SK-N-MC (cell line): ENCODE measurements at regions not wholly inside any gene's neighbourhood (a gene's known extent, or its start where the extent isn't known, plus 50 kb on each side); places are given as distances from the start of the nearest gene placed in this dataset.

Experiments
- EZH2 ChIP-seq: fragments of 200-600 bp; sonication (generic); IDR thresholded peaks from one replicate; pipeline ENCODE4 v1.6.1; 2017; ENCODE audit warnings: antibody characterized with exemption
- FOXP2 ChIP-seq: optimal IDR thresholded peaks from 2 replicates; pipeline ENCODE3; 2011; ENCODE audit warnings: mild to moderate bottlenecking, moderate library complexity; ENCODE audit not compliant: insufficient read depth; ENCODE audit errors: extremely low read length, control extremely low read depth
- POLR2AphosphoS5 ChIP-seq: IDR thresholded peaks from 2 replicates; pipeline ENCODE4 v1.6.1; 2012; ENCODE audit warnings: mild to moderate bottlenecking, low read depth, low read length, borderline replicate concordance

GRCh38 chr9:82519332-82519731 lies 530.8 kb downstream of the SPATA31D1 start:
- TF ChIP-seq POLR2AphosphoS5: no peak
- no peak for TF ChIP-seq EZH2
- no peak for TF ChIP-seq FOXP2
